ENCODE measurements at regions not wholly inside any gene's neighbourhood (a gene's known extent, or its start where the extent isn't known, plus 50 kb on each side); places are given as distances from the start of the nearest gene placed in this dataset.

- ATAC-seq (ENCODE audit: low read depth) = no peak
- Histone ChIP-seq H3K4me1 (ENCODE audit: insufficient read depth, poor library complexity, severe bottlenecking) (peaks cover 65% of the 10 kb centered on the region), H3K27ac (ENCODE audit: poor library complexity, severe bottlenecking) (peak overlapping the region; percentile 94)
Observed at GRCh38 chr2:212911011-212911410, 240.4 kb downstream of the IKZF2 start.

GRCh38 chr2:212908682-212909435 lies 242.6 kb downstream of the IKZF2 start:
- H3K4me3 ChIP-seq (ENCODE audit: severe bottlenecking) = no peak overlapping the region
- peak overlapping the region; percentile 99 for H3K27ac ChIP-seq (ENCODE audit: poor library complexity, severe bottlenecking)
- DNase-seq (ENCODE audit: low spot score) (no peak), ATAC-seq (ENCODE audit: low read depth) (no peak)
- TF ChIP-seq, protein P1, sequence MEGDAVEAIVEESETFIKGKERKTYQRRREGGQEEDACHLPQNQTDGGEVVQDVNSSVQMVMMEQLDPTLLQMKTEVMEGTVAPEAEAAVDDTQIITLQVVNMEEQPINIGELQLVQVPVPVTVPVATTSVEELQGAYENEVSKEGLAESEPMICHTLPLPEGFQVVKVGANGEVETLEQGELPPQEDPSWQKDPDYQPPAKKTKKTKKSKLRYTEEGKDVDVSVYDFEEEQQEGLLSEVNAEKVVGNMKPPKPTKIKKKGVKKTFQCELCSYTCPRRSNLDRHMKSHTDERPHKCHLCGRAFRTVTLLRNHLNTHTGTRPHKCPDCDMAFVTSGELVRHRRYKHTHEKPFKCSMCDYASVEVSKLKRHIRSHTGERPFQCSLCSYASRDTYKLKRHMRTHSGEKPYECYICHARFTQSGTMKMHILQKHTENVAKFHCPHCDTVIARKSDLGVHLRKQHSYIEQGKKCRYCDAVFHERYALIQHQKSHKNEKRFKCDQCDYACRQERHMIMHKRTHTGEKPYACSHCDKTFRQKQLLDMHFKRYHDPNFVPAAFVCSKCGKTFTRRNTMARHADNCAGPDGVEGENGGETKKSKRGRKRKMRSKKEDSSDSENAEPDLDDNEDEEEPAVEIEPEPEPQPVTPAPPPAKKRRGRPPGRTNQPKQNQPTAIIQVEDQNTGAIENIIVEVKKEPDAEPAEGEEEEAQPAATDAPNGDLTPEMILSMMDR (IDR thresholded peaks at IDR 0.05; ENCODE audit: poor library complexity, severe bottlenecking) = no peak
- H3K27me3 ChIP-seq (ENCODE audit: insufficient read depth, poor library complexity, severe bottlenecking) = no peaks in the 10 kb centered on the region
- H3K4me1 ChIP-seq (ENCODE audit: insufficient read depth, poor library complexity, severe bottlenecking) = peaks cover 65% of the 10 kb centered on the region
- H3K9me3 ChIP-seq (ENCODE audit: severe bottlenecking) = no peaks in the 10 kb centered on the region
- H3K36me3 ChIP-seq (ENCODE audit: low read depth) = no peaks in the 10 kb centered on the region

More at GRCh38 chr2:212911011-212911410, 240.4 kb downstream of the IKZF2 start:
- no peak for DNase-seq (ENCODE audit: low spot score)
- H3K9me3 ChIP-seq (ENCODE audit: severe bottlenecking) = no peaks in the 10 kb centered on the region
- H3K27me3 ChIP-seq (ENCODE audit: insufficient read depth, poor library complexity, severe bottlenecking) = no peaks in the 10 kb centered on the region
- no peaks in the 10 kb centered on the region for H3K36me3 ChIP-seq (ENCODE audit: low read depth)
- no peak overlapping the region for H3K4me3 ChIP-seq (ENCODE audit: severe bottlenecking)
- TF ChIP-seq, protein P1 (IDR thresholded peaks at IDR 0.05; ENCODE audit: poor library complexity, severe bottlenecking) = no peak

GRCh38 chr2:212908031-212908430 lies 243.4 kb downstream of the IKZF2 start:
- DNase-seq (ENCODE audit: low spot score) = no peak
- Histone ChIP-seq H3K27ac (ENCODE audit: poor library complexity, severe bottlenecking) (peak overlapping the region; percentile 99), H3K27me3 (ENCODE audit: insufficient read depth, poor library complexity, severe bottlenecking) (no peaks in the 10 kb centered on the region), H3K36me3 (ENCODE audit: low read depth) (no peaks in the 10 kb centered on the region), H3K4me3 (ENCODE audit: severe bottlenecking) (no peak overlapping the region), H3K4me1 (ENCODE audit: insufficient read depth, poor library complexity, severe bottlenecking) (peaks cover 65% of the 10 kb centered on the region), H3K9me3 (ENCODE audit: severe bottlenecking) (no peaks in the 10 kb centered on the region)
- TF ChIP-seq, protein P1 (IDR thresholded peaks at IDR 0.05; ENCODE audit: poor library complexity, severe bottlenecking) = no peak
- no peak for ATAC-seq (ENCODE audit: low read depth)

- Histone ChIP-seq H3K9me3 (ENCODE audit: severe bottlenecking) (no peaks in the 10 kb centered on the region), H3K27ac (ENCODE audit: poor library complexity, severe bottlenecking) (peak overlapping the region; percentile 99), H3K27me3 (ENCODE audit: insufficient read depth, poor library complexity, severe bottlenecking) (no peaks in the 10 kb centered on the region), H3K36me3 (ENCODE audit: low read depth) (no peaks in the 10 kb centered on the region), H3K4me3 (ENCODE audit: severe bottlenecking) (no peak overlapping the region), H3K4me1 (ENCODE audit: insufficient read depth, poor library complexity, severe bottlenecking) (peaks cover 66% of the 10 kb centered on the region)
- DNase-seq (ENCODE audit: low spot score) (no peak), ATAC-seq (ENCODE audit: low read depth) (no peak)
- TF ChIP-seq, protein P1 (IDR thresholded peaks at IDR 0.05; ENCODE audit: poor library complexity, severe bottlenecking) = no peak
Observed at GRCh38 chr2:212906620-212907019, 244.8 kb downstream of the IKZF2 start.

GRCh38 chr2:212905640-212906201 lies 245.7 kb downstream of the IKZF2 start:
- H3K36me3 ChIP-seq (ENCODE audit: low read depth) = no peaks in the 10 kb centered on the region
- no peaks in the 10 kb centered on the region for H3K27me3 ChIP-seq (ENCODE audit: insufficient read depth, poor library complexity, severe bottlenecking)
- peak; percentile 60 for DNase-seq (ENCODE audit: low spot score)
- no peaks in the 10 kb centered on the region for H3K9me3 ChIP-seq (ENCODE audit: severe bottlenecking)
- peak overlapping the region; percentile 99 for H3K27ac ChIP-seq (ENCODE audit: poor library complexity, severe bottlenecking)
- H3K4me3 ChIP-seq (ENCODE audit: severe bottlenecking) = peak overlapping the region; percentile 1
- TF ChIP-seq, protein P1 (IDR thresholded peaks at IDR 0.05; ENCODE audit: poor library complexity, severe bottlenecking) = no peak
- ATAC-seq (ENCODE audit: low read depth) = peak; percentile 88
- H3K4me1 ChIP-seq (ENCODE audit: insufficient read depth, poor library complexity, severe bottlenecking) = peaks cover 59% of the 10 kb centered on the region
